ENCODE measurements at regions not wholly inside any gene's neighbourhood (a gene's known extent, or its start where the extent isn't known, plus 50 kb on each side); places are given as distances from the start of the nearest gene placed in this dataset.

DNA sequence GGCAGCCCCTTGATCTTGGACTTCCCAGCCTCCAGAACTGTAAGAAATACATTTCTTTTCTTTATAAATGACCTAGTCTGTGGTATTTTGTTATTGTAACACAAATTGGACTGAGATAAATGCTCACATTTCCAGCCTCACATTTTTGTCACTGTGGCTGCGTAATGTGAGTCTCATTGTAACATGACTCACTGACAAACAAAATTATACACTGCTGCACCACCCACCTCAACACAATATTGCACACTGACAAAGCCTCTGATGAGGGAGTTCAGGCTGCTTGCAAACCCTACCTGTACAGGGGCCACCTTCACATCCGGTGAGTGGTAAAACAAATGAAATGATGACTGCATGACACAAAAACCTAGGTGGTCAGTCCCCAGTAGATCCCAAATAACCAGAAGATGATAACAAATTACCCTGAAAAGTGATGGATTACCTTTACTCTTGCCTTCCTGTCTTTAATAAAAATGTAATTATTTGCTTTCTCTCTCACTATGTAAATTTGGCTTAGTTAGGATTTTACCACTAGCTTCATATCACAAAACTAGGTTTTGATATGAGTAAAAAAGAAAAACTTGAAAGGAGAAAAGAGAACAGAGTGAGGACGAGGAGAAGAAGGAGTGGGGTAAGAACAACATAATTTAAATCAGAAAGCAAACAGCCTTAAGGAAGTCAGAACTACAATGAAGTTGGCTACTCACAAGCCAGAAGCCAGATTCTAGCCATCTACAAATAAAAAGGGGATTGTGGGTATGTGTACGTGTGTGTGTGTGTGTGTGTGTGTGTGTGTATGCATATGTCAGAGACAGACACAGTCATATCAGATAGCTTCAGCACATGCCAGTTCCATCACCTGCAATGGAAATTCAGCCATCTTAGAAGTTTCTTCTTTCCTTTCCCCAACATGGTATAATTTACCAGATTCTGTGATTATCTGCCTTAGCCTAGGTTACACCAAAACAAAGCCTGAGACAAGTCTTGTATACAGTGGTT is 53.4 kb upstream of the SESN3 start:
- Mint-ChIP-seq H3K36me3 (ENCODE audit: insufficient read depth) (no peaks in the 10 kb centered on the region), H3K9me3 (no peaks in the 10 kb centered on the region), H3K27me3 (ENCODE audit: low read depth) (no peaks in the 10 kb centered on the region), H3K4me1 (ENCODE audit: low read depth) (peaks cover 2% of the 10 kb centered on the region), H3K4me3 (no peak overlapping the region)
- DNase-seq (no peak), ATAC-seq (no peak)

DNA sequence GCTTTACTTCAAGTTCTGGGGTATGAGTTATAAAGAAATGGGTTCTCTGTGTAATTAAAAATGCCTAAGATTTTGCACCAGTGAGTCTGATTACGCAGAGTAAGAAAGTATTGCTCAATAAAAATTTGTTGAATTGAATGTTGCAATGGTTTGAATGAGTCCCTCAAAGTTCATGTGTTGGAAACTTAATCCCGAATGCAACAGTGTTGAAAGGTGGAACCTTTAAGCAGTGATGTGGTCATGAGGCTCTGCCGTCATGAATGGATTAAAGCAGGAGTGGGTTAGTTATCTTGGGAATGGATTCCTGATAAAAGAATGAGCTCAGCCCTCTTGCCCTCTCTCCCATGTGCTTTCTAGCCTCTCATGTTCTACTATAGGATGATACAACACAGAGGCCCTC is 52.6 kb upstream of the SESN3 start:
- peaks cover 2% of the 10 kb centered on the region for H3K4me1 Mint-ChIP-seq (ENCODE audit: low read depth)
- no peaks in the 10 kb centered on the region for H3K27me3 Mint-ChIP-seq (ENCODE audit: low read depth)
- DNase-seq (no peak), ATAC-seq (no peak)
- H3K36me3 Mint-ChIP-seq (ENCODE audit: insufficient read depth): no peaks in the 10 kb centered on the region
- H3K9me3 Mint-ChIP-seq: no peaks in the 10 kb centered on the region
- no peak overlapping the region for H3K4me3 Mint-ChIP-seq

DNA sequence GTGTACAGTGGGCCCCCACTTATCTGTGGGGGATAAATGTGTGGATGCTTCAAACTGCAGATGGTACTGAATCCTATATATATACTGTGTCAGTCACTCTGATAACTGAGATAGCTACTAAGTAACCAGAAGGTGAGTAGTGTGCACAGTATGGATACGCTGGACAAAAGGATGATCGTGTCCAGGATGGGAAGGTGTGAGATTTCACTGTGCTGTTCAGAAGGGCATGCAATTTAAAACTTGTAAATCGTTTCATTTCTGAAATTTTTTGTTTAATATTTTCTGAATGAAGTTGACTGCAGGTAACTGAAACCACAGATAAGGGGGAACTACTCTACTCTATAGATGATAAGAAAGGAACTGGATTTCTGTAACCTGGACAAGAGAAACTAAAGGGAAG is 52.1 kb upstream of the SESN3 start:
- no peak for DNase-seq
- no peaks in the 10 kb centered on the region for H3K36me3 Mint-ChIP-seq (ENCODE audit: insufficient read depth)
- H3K9me3 Mint-ChIP-seq: no peaks in the 10 kb centered on the region
- H3K4me1 Mint-ChIP-seq (ENCODE audit: low read depth): peaks cover 2% of the 10 kb centered on the region
- no peaks in the 10 kb centered on the region for H3K27me3 Mint-ChIP-seq (ENCODE audit: low read depth)
- ATAC-seq: no peak
- no peak overlapping the region for H3K4me3 Mint-ChIP-seq

DNA sequence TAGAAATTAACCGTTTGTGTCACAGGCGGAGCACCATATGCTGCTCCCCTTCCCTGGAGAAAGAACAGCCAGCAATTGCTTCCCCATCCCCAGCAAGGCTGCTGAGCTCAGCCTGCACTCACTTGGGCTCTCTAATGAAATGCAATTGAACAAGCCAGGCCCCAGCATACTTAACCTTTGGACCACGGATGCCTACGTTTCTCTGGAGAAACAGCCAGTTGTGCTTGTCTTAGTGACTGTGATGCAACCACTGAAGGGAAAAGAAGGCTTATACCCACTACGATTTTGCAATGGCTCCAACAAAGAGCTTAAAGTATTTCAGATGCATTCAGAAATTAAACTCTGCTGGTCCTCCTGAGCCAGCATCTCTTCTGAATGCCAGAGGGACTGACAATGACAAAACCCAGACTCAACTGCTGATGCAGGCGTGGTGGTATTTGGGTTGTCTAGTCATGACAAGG is 51.3 kb upstream of the SESN3 start:
- Mint-ChIP-seq H3K4me3 (no peak overlapping the region), H3K4me1 (ENCODE audit: low read depth) (peaks cover 2% of the 10 kb centered on the region), H3K27me3 (ENCODE audit: low read depth) (no peaks in the 10 kb centered on the region), H3K9me3 (no peaks in the 10 kb centered on the region), H3K36me3 (ENCODE audit: insufficient read depth) (no peaks in the 10 kb centered on the region)
- ATAC-seq: no peak
- no peak for DNase-seq

All from activated T-cell treated with anti-CD3 and anti-CD28 coated beads, Interleukin-2, amount 50 U/mL, for 4 hours (primary cell).